Fibroblast of the aortic adventitia (primary cell): ENCODE measurements at regions not wholly inside any gene's neighbourhood (a gene's known extent, or its start where the extent isn't known, plus 50 kb on each side); places are given as distances from the start of the nearest gene placed in this dataset.

ENCODE experiments used
- DNase-seq: peaks from one replicate; pipeline ENCODE4 v3.0.0-alpha.2; 2010; ENCODE audit warnings: low read depth
- H3K4me3 ChIP-seq: 2 replicates; pipeline ENCODE4 v1.5.1; 2011; ENCODE audit warnings: low read depth, mild to moderate bottlenecking, control low read depth, low read length, moderate library complexity
- CTCF ChIP-seq: IDR thresholded peaks from 2 replicates; pipeline ENCODE4 v1.5.1; 2011; ENCODE audit warnings: mild to moderate bottlenecking, low read length, control low read depth, inconsistent platforms; ENCODE audit not compliant: insufficient read depth

- TF ChIP-seq CTCF = no peak
- DNase-seq = no peak
- H3K4me3 ChIP-seq = no peak overlapping the region
Observed at GRCh38 chr3:177739461-177739860, 542.2 kb upstream of the TBL1XR1 start.

- H3K4me3 ChIP-seq = no peak overlapping the region
- TF ChIP-seq CTCF = no peak
- DNase-seq = no peak
Observed at GRCh38 chr3:177740254-177740653, 543.0 kb upstream of the TBL1XR1 start.

- no peak for DNase-seq
- no peak for TF ChIP-seq CTCF
- no peak overlapping the region for H3K4me3 ChIP-seq
Observed at GRCh38 chr3:177742273-177742672, 545.0 kb upstream of the TBL1XR1 start.

GRCh38 chr3:177743173-177743890, 546.0 kb upstream of the TBL1XR1 start:
- no peak for DNase-seq
- TF ChIP-seq CTCF = no peak
- no peak overlapping the region for H3K4me3 ChIP-seq

- peak; percentile 93 for DNase-seq
- TF ChIP-seq CTCF = no peak
- H3K4me3 ChIP-seq = no peak overlapping the region
Observed at GRCh38 chr3:177744873-177745606, 547.8 kb upstream of the TBL1XR1 start.

GRCh38 chr3:177745607-177746005, 548.3 kb upstream of the TBL1XR1 start:
- no peak for DNase-seq
- no peak for TF ChIP-seq CTCF
- no peak overlapping the region for H3K4me3 ChIP-seq
